ENCODE measurements at regions not wholly inside any gene's neighbourhood (a gene's known extent, or its start where the extent isn't known, plus 50 kb on each side); places are given as distances from the start of the nearest gene placed in this dataset.

- TF ChIP-seq CTCF (IDR thresholded peaks at IDR 0.05) (no peak), POLR2A (IDR thresholded peaks at IDR 0.05) (no peak)
These were observed 112.5 kb upstream of the PRSS1 start for GRCh38 chr7:142636751-142637150.
